ENCODE measurements at regions not wholly inside any gene's neighbourhood (a gene's known extent, or its start where the extent isn't known, plus 50 kb on each side); places are given as distances from the start of the nearest gene placed in this dataset.
"Not testable (repeated sequence)": the region's sequence is repeated elsewhere in the genome, so short reads cannot be mapped to it uniquely, and the experiment has no call there.

- Mint-ChIP-seq H3K27ac (no peak overlapping the region), H3K4me3 (no peak overlapping the region), H3K36me3 (ENCODE audit: low read depth) (no peaks in the 10 kb centered on the region), H3K27me3 (no peaks in the 10 kb centered on the region), H3K9me3 (no peaks in the 10 kb centered on the region), H3K4me1 (ENCODE audit: low read depth) (no peaks in the 10 kb centered on the region)
- no peak for DNase-seq
Observed at GRCh38 chr6:8872589-8872988, 437.2 kb upstream of the SLC35B3 start.

GRCh38 chr6:8865451-8865850, 430.1 kb upstream of the SLC35B3 start:
- Mint-ChIP-seq H3K27me3 (no peaks in the 10 kb centered on the region), H3K4me1 (ENCODE audit: low read depth) (no peaks in the 10 kb centered on the region), H3K9me3 (no peaks in the 10 kb centered on the region), H3K36me3 (ENCODE audit: low read depth) (no peaks in the 10 kb centered on the region), H3K4me3 (no peak overlapping the region), H3K27ac (no peak overlapping the region)
- no peak for DNase-seq

- no peaks in the 10 kb centered on the region for H3K27me3 Mint-ChIP-seq
- no peak for DNase-seq
Observed at GRCh38 chr6:8860671-8861070, 425.3 kb upstream of the SLC35B3 start.

GRCh38 chr6:8859501-8859900, 424.2 kb upstream of the SLC35B3 start:
- DNase-seq: no peak
- H3K27me3 Mint-ChIP-seq: no peaks in the 10 kb centered on the region
- H3K4me1 Mint-ChIP-seq (ENCODE audit: low read depth): no peaks in the 10 kb centered on the region
- no peaks in the 10 kb centered on the region for H3K36me3 Mint-ChIP-seq (ENCODE audit: low read depth)
- no peak overlapping the region for H3K4me3 Mint-ChIP-seq
- no peaks in the 10 kb centered on the region for H3K9me3 Mint-ChIP-seq
- H3K27ac Mint-ChIP-seq: no peak overlapping the region

More at GRCh38 chr6:8860671-8861070, 425.3 kb upstream of the SLC35B3 start:
- Mint-ChIP-seq H3K36me3 (ENCODE audit: low read depth) (no peaks in the 10 kb centered on the region), H3K4me1 (ENCODE audit: low read depth) (no peaks in the 10 kb centered on the region), H3K4me3 (no peak overlapping the region), H3K27ac (no peak overlapping the region), H3K9me3 (no peaks in the 10 kb centered on the region)

- Mint-ChIP-seq H3K27ac (no peak overlapping the region), H3K4me3 (no peak overlapping the region), H3K9me3 (no peaks in the 10 kb centered on the region)
Observed at GRCh38 chr6:8858854-8859331, 423.5 kb upstream of the SLC35B3 start.

GRCh38 chr6:8857160-8857559, 421.8 kb upstream of the SLC35B3 start:
- H3K9me3 Mint-ChIP-seq: no peaks in the 10 kb centered on the region
- no peak overlapping the region for H3K27ac Mint-ChIP-seq
- H3K4me1 Mint-ChIP-seq (ENCODE audit: low read depth): no peaks in the 10 kb centered on the region
- H3K27me3 Mint-ChIP-seq: peaks cover 2% of the 10 kb centered on the region
- H3K4me3 Mint-ChIP-seq: no peak overlapping the region
- no peak for DNase-seq
- no peaks in the 10 kb centered on the region for H3K36me3 Mint-ChIP-seq (ENCODE audit: low read depth)

More at GRCh38 chr6:8858854-8859331, 423.5 kb upstream of the SLC35B3 start:
- H3K4me1 Mint-ChIP-seq (ENCODE audit: low read depth): no peaks in the 10 kb centered on the region
- no peaks in the 10 kb centered on the region for H3K36me3 Mint-ChIP-seq (ENCODE audit: low read depth)
- H3K27me3 Mint-ChIP-seq: peaks cover 2% of the 10 kb centered on the region
- DNase-seq: no peak

GRCh38 chr6:8855411-8855810, 420.1 kb upstream of the SLC35B3 start:
- no peak overlapping the region for H3K27ac Mint-ChIP-seq
- H3K36me3 Mint-ChIP-seq (ENCODE audit: low read depth): no peaks in the 10 kb centered on the region
- H3K4me1 Mint-ChIP-seq (ENCODE audit: low read depth): no peaks in the 10 kb centered on the region
- no peak for DNase-seq
- H3K9me3 Mint-ChIP-seq: no peaks in the 10 kb centered on the region
- H3K27me3 Mint-ChIP-seq: peaks cover 2% of the 10 kb centered on the region
- no peak overlapping the region for H3K4me3 Mint-ChIP-seq

GRCh38 chr6:8852332-8852731, 417.0 kb upstream of the SLC35B3 start:
- Mint-ChIP-seq H3K9me3 (no peaks in the 10 kb centered on the region), H3K27ac (no peak overlapping the region), H3K4me3 (no peak overlapping the region), H3K27me3 (peaks cover 2% of the 10 kb centered on the region), H3K4me1 (ENCODE audit: low read depth) (no peaks in the 10 kb centered on the region), H3K36me3 (ENCODE audit: low read depth) (no peaks in the 10 kb centered on the region)
- no peak for DNase-seq

GRCh38 chr6:8846680-8847079, 411.3 kb upstream of the SLC35B3 start:
- not testable (repeated sequence) for H3K27ac Mint-ChIP-seq; H3K9me3 Mint-ChIP-seq; H3K36me3 Mint-ChIP-seq (ENCODE audit: low read depth); H3K27me3 Mint-ChIP-seq; DNase-seq; H3K4me1 Mint-ChIP-seq (ENCODE audit: low read depth); H3K4me3 Mint-ChIP-seq

GRCh38 chr6:8845690-8846089, 410.3 kb upstream of the SLC35B3 start:
- no peaks in the 10 kb centered on the region for H3K9me3 Mint-ChIP-seq
- DNase-seq: no peak
- H3K4me3 Mint-ChIP-seq: no peak overlapping the region
- H3K36me3 Mint-ChIP-seq (ENCODE audit: low read depth): no peaks in the 10 kb centered on the region
- no peaks in the 10 kb centered on the region for H3K4me1 Mint-ChIP-seq (ENCODE audit: low read depth)
- no peaks in the 10 kb centered on the region for H3K27me3 Mint-ChIP-seq
- no peak overlapping the region for H3K27ac Mint-ChIP-seq

GRCh38 chr6:8844968-8845367, 409.6 kb upstream of the SLC35B3 start:
- Mint-ChIP-seq H3K9me3 (no peaks in the 10 kb centered on the region), H3K4me3 (no peak overlapping the region), H3K27ac (no peak overlapping the region), H3K27me3 (no peaks in the 10 kb centered on the region), H3K4me1 (ENCODE audit: low read depth) (no peaks in the 10 kb centered on the region), H3K36me3 (ENCODE audit: low read depth) (no peaks in the 10 kb centered on the region)
- no peak for DNase-seq

- DNase-seq: no peak
- Mint-ChIP-seq H3K4me1 (ENCODE audit: low read depth) (no peaks in the 10 kb centered on the region), H3K27ac (no peak overlapping the region), H3K9me3 (no peaks in the 10 kb centered on the region), H3K27me3 (no peaks in the 10 kb centered on the region), H3K36me3 (ENCODE audit: low read depth) (no peaks in the 10 kb centered on the region), H3K4me3 (no peak overlapping the region)
Observed at GRCh38 chr6:8839626-8840025, 404.3 kb upstream of the SLC35B3 start.

- Mint-ChIP-seq H3K4me1 (ENCODE audit: low read depth) (no peaks in the 10 kb centered on the region), H3K27ac (no peak overlapping the region), H3K4me3 (no peak overlapping the region), H3K27me3 (no peaks in the 10 kb centered on the region), H3K9me3 (no peaks in the 10 kb centered on the region), H3K36me3 (ENCODE audit: low read depth) (no peaks in the 10 kb centered on the region)
- DNase-seq: no peak
Observed at GRCh38 chr6:8837343-8837742, 402.0 kb upstream of the SLC35B3 start.

- not testable (repeated sequence) for H3K27me3 Mint-ChIP-seq; H3K9me3 Mint-ChIP-seq; H3K36me3 Mint-ChIP-seq (ENCODE audit: low read depth); H3K27ac Mint-ChIP-seq; H3K4me3 Mint-ChIP-seq; DNase-seq; H3K4me1 Mint-ChIP-seq (ENCODE audit: low read depth)
Observed at GRCh38 chr6:8832695-8833094, 397.4 kb upstream of the SLC35B3 start.

GRCh38 chr6:8831366-8832152, 396.2 kb upstream of the SLC35B3 start:
- Mint-ChIP-seq H3K4me1 (ENCODE audit: low read depth) (no peaks in the 10 kb centered on the region), H3K27ac (no peak overlapping the region), H3K4me3 (no peak overlapping the region), H3K27me3 (no peaks in the 10 kb centered on the region), H3K9me3 (no peaks in the 10 kb centered on the region), H3K36me3 (ENCODE audit: low read depth) (no peaks in the 10 kb centered on the region)
- no peak for DNase-seq

GRCh38 chr6:8830794-8831193, 395.4 kb upstream of the SLC35B3 start:
- Mint-ChIP-seq H3K4me3 (no peak overlapping the region), H3K27ac (no peak overlapping the region), H3K9me3 (no peaks in the 10 kb centered on the region), H3K36me3 (ENCODE audit: low read depth) (no peaks in the 10 kb centered on the region), H3K27me3 (no peaks in the 10 kb centered on the region), H3K4me1 (ENCODE audit: low read depth) (no peaks in the 10 kb centered on the region)
- DNase-seq: no peak

Data from activated T-cell treated with anti-CD3 and anti-CD28 coated beads, Interleukin-2, amount 50 U/mL, for 24 hours (primary cell).